Peyer's patch (tissue), 4 donors: ENCODE measurements at regions not wholly inside any gene's neighbourhood (a gene's known extent, or its start where the extent isn't known, plus 50 kb on each side); places are given as distances from the start of the nearest gene placed in this dataset.

Experiments used
- CTCF ChIP-seq, 6 experiments: fragments of 450-650 bp in 4 of 6; fragments of 200-600 bp in 2 of 6; sonication (generic) in 1 of 6; IDR thresholded peaks; one replicate each; pipeline ENCODE4 v1.5.1; 2017 to 2019; ENCODE audit warnings: antibody characterized with exemption in 6 of 6, mild to moderate bottlenecking in 3 of 6, moderate library complexity in 1 of 6
- POLR2A ChIP-seq, 2 donors: fragments of 450-650 bp; IDR thresholded peaks; one replicate each; pipeline ENCODE4 v1.5.1; 2017; ENCODE audit warnings: antibody characterized with exemption in 2 of 2, mild to moderate bottlenecking in 2 of 2, moderate library complexity in 2 of 2

DNA sequence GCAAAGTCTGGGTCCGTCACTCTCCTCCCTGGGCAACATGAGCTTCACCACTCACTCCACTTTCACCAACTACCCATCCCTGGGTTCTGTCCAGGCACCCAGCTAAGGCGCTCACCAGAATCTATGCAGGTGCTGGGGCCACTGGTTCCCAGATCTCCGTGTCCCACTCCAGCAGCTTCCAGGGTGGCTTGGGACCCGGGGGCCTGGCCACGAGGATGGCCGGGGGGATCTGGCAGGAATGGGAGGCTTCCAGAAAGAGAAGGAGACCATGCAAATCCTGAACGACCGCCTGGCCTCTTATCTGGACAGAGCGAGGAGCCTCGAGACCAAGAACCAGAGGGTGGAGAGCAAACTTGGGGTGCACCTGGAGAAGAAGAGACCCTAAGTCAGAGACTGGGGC lies 1611.0 kb upstream of the ACO1 start:
- TF ChIP-seq POLR2A (IDR thresholded peaks at IDR 0.05) (no peak), CTCF (IDR thresholded peaks at IDR 0.05) (no peak)
